ENCODE measurements at regions not wholly inside any gene's neighbourhood (a gene's known extent, or its start where the extent isn't known, plus 50 kb on each side); places are given as distances from the start of the nearest gene placed in this dataset.

DNA sequence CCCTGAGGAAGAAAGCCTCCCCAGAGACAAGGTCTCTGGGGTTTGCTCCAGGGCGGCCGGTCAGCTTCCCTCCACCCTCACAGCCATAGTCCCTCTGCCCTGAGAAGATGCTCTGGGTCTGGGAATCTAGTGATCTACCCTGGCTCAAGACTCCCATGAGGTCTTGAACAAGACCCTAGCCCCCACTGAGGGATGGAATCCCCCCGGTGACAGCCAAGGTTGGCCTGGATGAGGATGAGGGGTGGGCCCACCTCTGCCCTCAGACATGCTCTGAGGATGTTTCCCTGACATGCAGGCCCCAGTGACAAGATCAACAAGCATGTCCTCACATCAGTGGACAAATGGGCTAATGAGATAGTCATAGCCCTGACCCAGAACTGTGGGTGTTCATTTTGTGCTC lies 138.6 kb downstream of the C5orf15 start:
- no peak for DNase-seq (ENCODE audit: low read depth)

DNA sequence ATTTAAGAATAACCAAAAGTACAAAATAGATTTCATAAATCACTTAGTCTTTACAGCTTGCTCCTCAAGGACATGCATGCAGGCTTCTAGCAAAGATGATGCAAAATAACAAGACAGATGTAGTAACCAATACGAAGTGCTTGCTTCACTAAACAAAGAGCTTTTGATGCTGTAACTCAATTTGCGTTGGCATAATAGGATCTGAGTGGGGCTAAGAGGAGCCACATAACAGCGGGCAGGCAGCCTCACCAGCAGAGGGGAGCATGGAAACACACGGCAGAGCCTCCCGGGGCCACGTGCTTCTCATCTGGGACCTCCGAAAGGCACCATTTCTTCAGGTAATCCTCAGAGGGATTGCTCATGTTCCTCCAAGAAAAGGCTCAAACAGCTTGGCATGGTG lies 139.7 kb downstream of the C5orf15 start:
- no peak for DNase-seq (ENCODE audit: low read depth)

GRCh38 chr5:133827830-133828229 lies 140.6 kb downstream of the C5orf15 start:
- no peak for DNase-seq (ENCODE audit: low read depth)

DNA sequence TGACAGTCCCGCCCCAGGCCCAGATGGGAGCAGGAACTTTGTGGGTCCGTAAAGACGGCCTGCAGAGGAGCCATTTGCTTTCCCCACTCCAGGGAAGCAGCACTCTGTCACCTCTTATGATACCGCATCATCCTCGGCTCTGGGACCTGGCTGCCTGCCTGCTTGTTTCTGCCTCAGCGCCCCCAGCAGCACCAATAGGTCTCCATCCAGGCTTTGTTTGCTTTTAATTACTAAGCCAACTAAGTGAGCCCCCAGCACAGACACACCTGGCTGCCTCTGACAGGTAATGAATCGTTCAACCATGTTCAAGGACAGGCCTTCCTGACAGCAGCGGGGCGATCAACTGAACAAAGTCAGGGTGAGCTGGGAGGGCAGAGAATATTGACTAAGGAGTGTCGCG lies 141.4 kb downstream of the C5orf15 start:
- no peak for DNase-seq (ENCODE audit: low read depth)

- DNase-seq (ENCODE audit: low read depth), result no peak
Measured at GRCh38 chr5:133825631-133826289, 142.7 kb downstream of the C5orf15 start.

- no peak for DNase-seq (ENCODE audit: low read depth)
Measured at GRCh38 chr5:133824661-133825254, 143.7 kb downstream of the C5orf15 start.

GRCh38 chr5:133821889-133822288 lies 146.5 kb downstream of the C5orf15 start:
- DNase-seq (ENCODE audit: low read depth), result no peak

DNA sequence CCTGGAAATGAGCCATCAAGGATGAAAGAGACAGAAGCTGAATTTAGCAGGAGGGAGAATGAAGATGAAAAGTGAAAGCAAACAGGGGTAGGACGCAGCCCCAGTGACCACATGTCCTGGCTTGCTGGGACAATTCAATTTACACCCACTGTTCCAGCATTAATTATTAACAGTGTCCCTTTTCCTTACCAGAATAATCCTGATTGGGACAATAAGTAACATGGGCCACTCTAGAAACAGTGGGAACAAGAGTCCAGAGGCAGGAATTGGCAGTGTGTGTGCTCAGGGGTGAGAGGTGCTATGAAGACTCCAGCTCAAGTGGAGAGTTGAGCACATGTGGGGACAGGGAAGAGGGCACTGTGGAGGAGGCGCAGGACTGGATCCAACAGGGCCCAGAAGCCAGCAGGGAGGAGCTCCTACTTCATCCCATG lies 147.1 kb downstream of the C5orf15 start:
- DNase-seq (ENCODE audit: low read depth), result no peak

DNA sequence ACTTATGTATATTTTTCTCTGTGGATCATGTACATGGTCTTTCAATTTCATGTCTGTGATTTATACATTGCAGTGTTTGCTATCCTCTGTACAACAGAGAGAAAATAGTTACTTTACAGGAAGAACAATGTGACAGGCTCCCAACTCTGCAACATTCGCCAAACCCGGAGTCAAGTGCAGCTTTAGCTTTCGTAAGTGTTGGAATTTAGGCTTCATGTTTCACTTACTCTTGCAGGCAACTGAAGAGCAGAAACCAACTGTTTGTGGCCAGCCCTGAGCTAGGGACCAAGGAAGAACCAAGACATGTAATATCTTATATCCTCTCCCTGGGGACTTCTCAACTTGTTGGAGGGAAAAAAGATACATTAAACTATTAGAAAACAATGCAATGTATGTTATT lies 147.9 kb downstream of the C5orf15 start:
- DNase-seq (ENCODE audit: low read depth), result peak; percentile 13

DNA sequence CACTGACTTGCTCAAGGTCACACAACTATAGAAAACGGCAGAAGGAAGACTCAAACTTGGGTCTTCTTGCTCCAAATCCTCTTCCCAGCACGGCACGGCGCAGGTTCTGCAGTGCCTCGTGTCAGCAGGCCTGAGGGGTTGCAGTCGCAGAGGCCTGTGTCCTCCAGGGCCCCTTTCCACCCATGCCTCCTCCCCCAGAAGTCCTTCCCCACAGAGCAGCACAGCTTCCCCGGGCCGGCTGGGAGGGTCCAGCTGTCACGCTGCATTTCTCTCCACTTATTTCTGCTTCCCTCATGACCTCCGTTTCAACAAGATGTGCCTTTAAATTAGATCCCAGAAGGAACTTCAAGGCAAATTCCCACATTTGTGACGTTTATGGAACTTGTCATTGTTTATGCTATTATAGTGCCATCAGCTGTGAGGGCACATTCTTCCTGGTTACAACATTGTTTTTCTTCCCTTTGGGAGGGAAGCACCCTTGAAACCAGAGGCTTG lies 148.4 kb downstream of the C5orf15 start:
- no peak for DNase-seq (ENCODE audit: low read depth)

GRCh38 chr5:133818869-133819600 lies 149.4 kb downstream of the C5orf15 start:
- no peak for DNase-seq (ENCODE audit: low read depth)

GRCh38 chr5:133818031-133818431 lies 150.4 kb downstream of the C5orf15 start:
- peak; percentile 17 for DNase-seq (ENCODE audit: low read depth)

GRCh38 chr5:133817456-133817855 lies 151.0 kb downstream of the C5orf15 start:
- no peak for DNase-seq (ENCODE audit: low read depth)

GRCh38 chr5:133816791-133817190 lies 151.6 kb downstream of the C5orf15 start:
- DNase-seq (ENCODE audit: low read depth), result no peak

DNA sequence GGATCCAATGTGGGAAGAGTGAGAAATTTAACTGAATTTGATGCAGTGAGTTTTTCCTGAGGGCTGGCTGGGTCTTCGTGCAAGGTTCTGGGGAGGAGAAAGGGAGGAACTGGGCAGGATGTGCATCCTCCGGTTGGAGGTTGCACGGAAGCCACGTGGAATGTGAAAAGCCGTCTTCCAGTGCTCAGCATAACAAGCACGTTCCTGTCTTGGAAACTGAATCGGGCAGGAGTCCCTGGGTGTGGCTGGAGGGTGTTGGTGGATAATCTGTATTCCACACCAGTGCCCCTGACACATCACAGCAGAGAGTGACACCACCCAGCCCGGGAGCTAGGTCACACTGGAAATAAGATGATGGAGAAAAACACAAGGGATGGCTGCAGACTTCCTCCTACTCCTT lies 154.3 kb downstream of the C5orf15 start:
- DNase-seq (ENCODE audit: low read depth), result no peak

GRCh38 chr5:133811168-133811567 lies 157.3 kb downstream of the C5orf15 start:
- no peak for DNase-seq (ENCODE audit: low read depth)

GRCh38 chr5:133809801-133810200 lies 158.6 kb downstream of the C5orf15 start:
- no peak for DNase-seq (ENCODE audit: low read depth)

GRCh38 chr5:133807348-133807747 lies 161.1 kb downstream of the C5orf15 start:
- DNase-seq (ENCODE audit: low read depth), result no peak

GRCh38 chr5:133806847-133807246 lies 161.6 kb downstream of the C5orf15 start:
- DNase-seq (ENCODE audit: low read depth), result no peak

DNA sequence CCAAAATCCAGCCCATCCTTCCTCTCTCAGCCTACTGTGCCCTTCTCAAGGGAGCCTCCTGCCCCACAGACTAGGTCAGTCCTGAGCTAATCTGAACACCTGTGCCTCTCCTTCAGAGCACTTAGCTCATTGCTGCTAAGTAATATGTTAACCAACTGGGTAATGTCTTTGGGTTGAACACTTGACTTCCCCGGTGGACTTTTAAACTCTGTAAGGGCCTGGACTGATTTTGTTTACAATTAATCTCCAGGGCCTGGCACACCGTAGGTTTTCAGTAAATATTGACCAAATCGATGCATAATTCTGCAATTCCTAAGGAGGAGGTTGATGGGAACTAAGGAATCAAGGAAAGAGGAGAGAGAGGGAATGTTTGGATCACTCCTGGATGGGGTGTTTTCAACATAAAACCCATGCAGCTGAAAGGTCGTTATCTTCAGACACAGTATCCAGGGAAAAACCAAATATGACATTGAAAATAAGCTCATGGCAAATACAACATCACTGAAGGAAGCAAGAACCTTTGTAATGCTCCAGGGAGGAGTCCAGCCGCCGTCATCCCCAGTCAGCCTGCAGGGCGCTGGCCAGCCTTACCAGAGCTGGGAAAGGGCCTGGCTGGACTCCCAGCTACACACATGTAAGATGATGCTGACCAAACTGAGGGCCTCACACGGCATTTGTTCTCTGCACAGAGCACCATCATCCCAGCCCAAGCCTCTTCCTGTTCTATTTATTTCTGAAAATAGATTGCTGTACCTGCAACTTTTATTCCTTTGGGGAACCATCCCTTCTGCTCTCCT lies 166.3 kb downstream of the C5orf15 start:
- peak; percentile 18 for DNase-seq (ENCODE audit: low read depth)

GRCh38 chr5:133801431-133801830 lies 167.0 kb downstream of the C5orf15 start:
- no peak for DNase-seq (ENCODE audit: low read depth)

- no peak for DNase-seq (ENCODE audit: low read depth)
Measured at GRCh38 chr5:133799571-133800237, 168.7 kb downstream of the C5orf15 start.
